ENCODE measurements at regions not wholly inside any gene's neighbourhood (a gene's known extent, or its start where the extent isn't known, plus 50 kb on each side); places are given as distances from the start of the nearest gene placed in this dataset.

DNA sequence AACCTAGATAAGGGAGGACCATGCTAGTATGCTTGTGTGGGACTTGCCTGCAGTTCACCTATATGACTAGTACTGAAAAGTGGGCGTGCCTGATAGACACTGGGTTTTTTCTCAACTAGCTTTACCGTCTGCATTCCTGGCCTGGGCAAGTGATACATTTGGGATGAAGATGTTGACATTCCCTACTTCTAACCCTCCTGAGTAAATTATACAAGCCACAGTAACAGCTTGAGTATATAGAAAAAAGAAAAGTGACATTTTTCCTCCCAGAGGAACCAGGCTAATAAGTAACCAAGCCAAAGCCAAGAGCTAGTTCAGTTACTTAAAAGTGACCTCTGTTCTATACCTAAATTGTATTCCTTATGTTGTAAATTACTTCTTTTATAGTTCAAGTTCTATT lies 153.8 kb upstream of the CYLC2 start:
- TF ChIP-seq CTCF (IDR thresholded peaks at IDR 0.05) (no peak), POLR2AphosphoS5 (IDR thresholded peaks at IDR 0.05) (no peak), POLR2A (IDR thresholded peaks at IDR 0.05) (no peak), EP300 (IDR thresholded peaks at IDR 0.05) (no peak)
